Gastroesophageal sphincter (tissue), 4 donors: ENCODE measurements at regions not wholly inside any gene's neighbourhood (a gene's known extent, or its start where the extent isn't known, plus 50 kb on each side); places are given as distances from the start of the nearest gene placed in this dataset.

Experiments used
- ATAC-seq: fragments of 150-250 bp; one replicate; pipeline ENCODE4 v1.9.1; 2016; ENCODE audit warnings: mild to moderate bottlenecking, moderate library complexity
- H3K27ac ChIP-seq, 4 donors: fragments of 200-600 bp; sonication (generic) in 3 of 4; 1 replicate in 3 of 4; 2 replicates in 1 of 4; pipeline ENCODE4 v1.5.1; 2016 to 2019
- H3K27me3 ChIP-seq: fragments of 200-600 bp; sonication (generic); one replicate; pipeline ENCODE4 v1.5.1; 2019
- H3K36me3 ChIP-seq, 2 donors: fragments of 200-600 bp; sonication (generic); one replicate each; pipeline ENCODE4 v1.5.1; 2019; ENCODE audit warnings: control low read depth in 1 of 2
- H3K4me1 ChIP-seq, 3 donors: fragments of 200-600 bp; sonication (generic); 1 replicate in 2 of 3; 2 replicates in 1 of 3; pipeline ENCODE4 v1.5.1; 2016 to 2019; ENCODE audit warnings: control low read depth in 2 of 3
- H3K4me3 ChIP-seq, 2 donors: fragments of 200-600 bp; sonication (generic); one replicate each; pipeline ENCODE4 v1.5.1; 2019; ENCODE audit warnings: mild to moderate bottlenecking in 1 of 2, moderate library complexity in 1 of 2
- H3K9me3 ChIP-seq, 3 donors: fragments of 200-600 bp; sonication (generic); one replicate each; pipeline ENCODE4 v1.5.1; 2017 to 2019; ENCODE audit warnings: control low read depth in 2 of 3
- EP300 ChIP-seq: sonication (generic); formaldehyde crosslinking; IDR thresholded peaks from one replicate; pipeline ENCODE4 v1.6.1; 2017; ENCODE audit warnings: antibody characterized with exemption, mild to moderate bottlenecking
- POLR2A ChIP-seq, 2 donors: fragments of 450-650 bp; IDR thresholded peaks; one replicate each; pipeline ENCODE4 v1.6.1; 2017; ENCODE audit warnings: antibody characterized with exemption in 2 of 2, mild to moderate bottlenecking in 2 of 2, moderate library complexity in 1 of 2
- POLR2AphosphoS5 ChIP-seq: sonication (generic); formaldehyde crosslinking; IDR thresholded peaks from one replicate; pipeline ENCODE4 v1.6.1; 2017; ENCODE audit warnings: antibody characterized with exemption
- WGBS, 2 donors: methylation state at CpG; one replicate each; pipeline ENCODE4 v1.1.5; 2018; ENCODE audit warnings: low coverage in 1 of 2; 5-methylcytosine and 5-hydroxymethylcytosine counted together
- TF ChIP-seq, protein P1 (sequence below), 4 experiments: fragments of 200-600 bp in 2 of 4; fragments of 450-650 bp in 2 of 4; sonication (generic) in 1 of 4; IDR thresholded peaks; one replicate each; pipeline ENCODE4 v1.5.1; 2017 to 2019; ENCODE audit warnings: antibody characterized with exemption in 4 of 4, mild to moderate bottlenecking in 2 of 4, moderate library complexity in 2 of 4

GRCh38 chr3:96083610-96084009 is 730.8 kb upstream of the EPHA6 start:
- H3K4me1 ChIP-seq = no peaks in the 10 kb centered on the region
- H3K4me3 ChIP-seq = no peak overlapping the region
- H3K27ac ChIP-seq = no peak overlapping the region
- TF ChIP-seq, protein P1, sequence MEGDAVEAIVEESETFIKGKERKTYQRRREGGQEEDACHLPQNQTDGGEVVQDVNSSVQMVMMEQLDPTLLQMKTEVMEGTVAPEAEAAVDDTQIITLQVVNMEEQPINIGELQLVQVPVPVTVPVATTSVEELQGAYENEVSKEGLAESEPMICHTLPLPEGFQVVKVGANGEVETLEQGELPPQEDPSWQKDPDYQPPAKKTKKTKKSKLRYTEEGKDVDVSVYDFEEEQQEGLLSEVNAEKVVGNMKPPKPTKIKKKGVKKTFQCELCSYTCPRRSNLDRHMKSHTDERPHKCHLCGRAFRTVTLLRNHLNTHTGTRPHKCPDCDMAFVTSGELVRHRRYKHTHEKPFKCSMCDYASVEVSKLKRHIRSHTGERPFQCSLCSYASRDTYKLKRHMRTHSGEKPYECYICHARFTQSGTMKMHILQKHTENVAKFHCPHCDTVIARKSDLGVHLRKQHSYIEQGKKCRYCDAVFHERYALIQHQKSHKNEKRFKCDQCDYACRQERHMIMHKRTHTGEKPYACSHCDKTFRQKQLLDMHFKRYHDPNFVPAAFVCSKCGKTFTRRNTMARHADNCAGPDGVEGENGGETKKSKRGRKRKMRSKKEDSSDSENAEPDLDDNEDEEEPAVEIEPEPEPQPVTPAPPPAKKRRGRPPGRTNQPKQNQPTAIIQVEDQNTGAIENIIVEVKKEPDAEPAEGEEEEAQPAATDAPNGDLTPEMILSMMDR (IDR thresholded peaks at IDR 0.05) = no peak
- TF ChIP-seq POLR2A (IDR thresholded peaks at IDR 0.05) (no peak), POLR2AphosphoS5 (no peak), EP300 (no peak)
- H3K36me3 ChIP-seq = no peaks in the 10 kb centered on the region
- no peaks in the 10 kb centered on the region for H3K27me3 ChIP-seq
- no peaks in the 10 kb centered on the region for H3K9me3 ChIP-seq
- no peak for ATAC-seq
- WGBS, 2 donors = 47 to 78% methylated on average over 1 of the region's 1 CpG

DNA sequence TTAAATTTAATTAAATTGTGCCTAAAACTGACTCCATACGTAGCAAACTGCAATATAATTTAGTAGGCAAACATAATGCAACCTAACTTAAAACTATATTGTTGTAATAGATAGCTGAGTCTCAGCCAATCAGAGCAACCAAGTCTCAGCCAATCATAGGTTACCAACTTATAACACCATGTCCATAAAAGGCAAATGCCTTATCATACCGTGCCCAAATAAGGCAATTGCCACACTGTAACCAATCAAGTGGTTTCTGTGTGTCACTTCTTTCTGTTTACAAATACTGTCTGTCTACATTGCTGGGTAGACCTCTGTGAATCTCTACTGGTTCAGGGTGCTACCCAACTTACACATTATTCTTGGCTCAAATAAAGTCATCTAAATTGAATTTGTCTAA is 728.4 kb upstream of the EPHA6 start:
- whole genome bisulfite sequencing, 2 donors = 65 to 100% methylated on average over 2 of the region's 2 CpGs

GRCh38 chr3:96101006-96101560 is 713.3 kb upstream of the EPHA6 start:
- WGBS, 2 donors = 0 to 39% methylated on average over 2 of the region's 2 CpGs
- ATAC-seq = no peak

More for the DNA sequence above, 728.4 kb upstream of the EPHA6 start:
- Histone ChIP-seq H3K36me3 (no peaks in the 10 kb centered on the region), H3K27ac (no peak overlapping the region), H3K9me3 (no peaks in the 10 kb centered on the region), H3K27me3 (no peaks in the 10 kb centered on the region), H3K4me3 (no peak overlapping the region), H3K4me1 (no peaks in the 10 kb centered on the region)
- no peak for ATAC-seq
- TF ChIP-seq, protein P1 (IDR thresholded peaks at IDR 0.05) = no peak
- TF ChIP-seq EP300 (no peak), POLR2A (IDR thresholded peaks at IDR 0.05) (no peak), POLR2AphosphoS5 (no peak)

DNA sequence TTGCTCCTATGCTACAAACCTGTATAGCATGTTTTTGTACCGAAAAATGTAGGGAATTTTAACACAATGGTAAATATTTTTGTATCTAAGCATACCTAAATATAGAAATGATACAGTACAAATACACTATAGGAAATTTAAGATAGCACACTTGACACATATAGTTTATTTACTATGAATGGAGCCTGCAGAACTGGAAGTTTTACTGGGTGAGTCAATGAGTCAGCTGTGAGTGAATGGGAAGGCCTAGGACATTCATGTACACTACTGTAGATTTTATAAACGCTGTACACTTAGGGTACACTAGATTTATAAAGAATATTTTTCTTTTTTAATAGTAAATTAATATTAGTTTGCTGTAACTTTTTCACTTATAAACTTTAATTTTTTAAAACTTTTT is 707.7 kb upstream of the EPHA6 start:
- H3K4me3 ChIP-seq = no peak overlapping the region
- TF ChIP-seq, protein P1 (IDR thresholded peaks at IDR 0.05) = no peak
- TF ChIP-seq POLR2AphosphoS5 (no peak), POLR2A (IDR thresholded peaks at IDR 0.05) (no peak), EP300 (no peak)
- no peak for ATAC-seq
- H3K27me3 ChIP-seq = no peaks in the 10 kb centered on the region
- WGBS, 2 donors = 81 to 89% methylated on average over 2 of the region's 2 CpGs
- no peaks in the 10 kb centered on the region for H3K9me3 ChIP-seq
- no peak overlapping the region for H3K27ac ChIP-seq
- no peaks in the 10 kb centered on the region for H3K36me3 ChIP-seq
- H3K4me1 ChIP-seq = no peaks in the 10 kb centered on the region

More at GRCh38 chr3:96101006-96101560, 713.3 kb upstream of the EPHA6 start:
- peaks cover 0 to 11% (median 0%) of the 10 kb centered on the region in 3 donors for H3K9me3 ChIP-seq
- TF ChIP-seq POLR2A (IDR thresholded peaks at IDR 0.05) = no peak
- TF ChIP-seq POLR2AphosphoS5 = no peak
- no peak for TF ChIP-seq EP300
- TF ChIP-seq, protein P1 (IDR thresholded peaks at IDR 0.05) = no peak
- H3K4me3 ChIP-seq = no peak overlapping the region
- no peaks in the 10 kb centered on the region for H3K4me1 ChIP-seq
- no peaks in the 10 kb centered on the region for H3K27me3 ChIP-seq
- no peaks in the 10 kb centered on the region for H3K36me3 ChIP-seq
- H3K27ac ChIP-seq = no peak overlapping the region
